Stimulated activated CD4-positive, alpha-beta T cell treated with anti-CD3 and anti-CD28 coated beads, Interleukin-4, amount 100 ng/mL, for 1 hour (primary cell): ENCODE measurements at regions not wholly inside any gene's neighbourhood (a gene's known extent, or its start where the extent isn't known, plus 50 kb on each side); places are given as distances from the start of the nearest gene placed in this dataset.
"Not testable (repeated sequence)": the region's sequence is repeated elsewhere in the genome, so short reads cannot be mapped to it uniquely, and the experiment has no call there.

Source experiments
- DNase-seq: peaks from one replicate; pipeline ENCODE4 v3.0.0-alpha.2; 2020

- DNase-seq: no peak
Measured at GRCh38 chr7:69439636-69440325, 158.5 kb upstream of the AUTS2 start.

GRCh38 chr7:69440976-69441375 is 157.3 kb upstream of the AUTS2 start:
- DNase-seq: no peak

GRCh38 chr7:69443136-69443535 is 155.1 kb upstream of the AUTS2 start:
- no peak for DNase-seq

DNA sequence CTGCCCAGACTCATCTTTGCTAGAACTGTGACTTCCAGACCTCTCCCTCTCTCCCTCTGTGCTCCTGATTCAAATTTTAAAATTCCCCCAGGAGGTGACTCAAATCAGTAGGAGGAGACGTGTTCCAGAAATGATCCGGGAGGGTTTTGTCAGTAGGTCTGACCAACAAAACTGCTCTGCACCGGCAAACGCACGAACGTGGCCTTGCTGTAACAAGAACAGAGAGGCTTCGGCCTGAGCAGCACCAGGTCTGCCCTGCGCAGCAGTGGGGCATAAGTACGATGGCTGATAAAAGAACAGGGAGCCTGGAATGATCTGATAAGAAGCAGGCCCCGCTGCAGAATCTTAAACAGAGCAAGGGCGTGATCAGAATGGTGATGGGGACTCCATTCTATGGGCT is 152.7 kb upstream of the AUTS2 start:
- DNase-seq: no peak

DNA sequence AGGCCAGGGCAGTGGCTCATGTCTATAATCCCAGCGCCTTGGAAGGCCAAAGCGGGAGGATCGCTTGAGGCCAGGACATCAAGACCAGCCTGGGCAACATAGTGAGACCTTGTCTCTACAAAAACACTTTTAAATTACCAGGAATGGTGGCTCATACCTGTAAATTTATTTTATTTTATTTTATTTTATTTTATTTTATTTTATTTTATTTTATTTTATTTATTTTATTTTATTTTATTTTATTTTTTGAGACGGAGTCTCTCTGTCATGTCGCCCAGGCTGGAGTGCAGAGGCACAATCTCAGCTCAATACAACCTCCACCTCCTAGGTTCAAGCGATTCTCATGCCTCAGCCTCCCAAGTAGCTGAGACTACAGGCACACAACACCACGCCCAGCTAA is 152.1 kb upstream of the AUTS2 start:
- not testable (repeated sequence) for DNase-seq

- DNase-seq: no peak
Measured at GRCh38 chr7:69448071-69448470, 150.2 kb upstream of the AUTS2 start.

- DNase-seq: no peak
Measured at GRCh38 chr7:69450456-69450855, 147.8 kb upstream of the AUTS2 start.

DNA sequence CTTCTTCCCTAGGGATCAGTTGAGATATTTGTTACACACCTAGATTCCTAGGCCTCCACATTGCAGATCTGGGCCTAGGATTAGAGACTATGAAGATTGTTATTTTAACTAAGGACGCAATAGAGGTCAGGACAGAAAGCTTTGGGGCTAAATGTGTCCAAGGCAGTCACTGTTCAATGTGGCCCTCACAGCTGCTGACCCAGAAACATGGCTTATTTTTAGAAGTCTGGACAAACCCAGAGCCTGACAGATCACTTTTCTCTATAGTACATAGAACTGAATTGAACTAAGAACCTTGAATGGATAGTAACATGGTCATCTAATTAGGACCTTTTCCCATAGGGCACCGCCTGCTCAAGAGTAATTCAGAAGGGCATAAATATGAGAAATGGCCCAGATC is 146.6 kb upstream of the AUTS2 start:
- DNase-seq: no peak

DNA sequence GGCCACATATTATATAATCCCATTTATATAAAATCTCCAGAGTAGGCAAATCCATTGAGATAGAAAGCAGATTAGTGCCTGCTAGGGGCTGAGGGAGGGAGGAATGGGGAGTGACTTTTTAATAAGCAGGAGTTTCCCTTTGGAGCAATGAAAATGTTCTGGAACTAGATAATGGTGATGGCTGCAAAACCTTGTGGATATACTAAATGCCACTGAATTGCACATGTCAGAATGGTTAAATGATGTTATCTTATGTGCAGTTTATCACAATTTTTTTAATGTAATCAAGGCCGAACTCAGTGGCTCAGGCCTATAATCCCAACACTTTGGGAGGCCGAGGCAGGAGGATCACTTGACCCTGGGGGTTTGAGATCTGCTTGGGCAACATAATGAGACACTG is 145.5 kb upstream of the AUTS2 start:
- no peak for DNase-seq

DNA sequence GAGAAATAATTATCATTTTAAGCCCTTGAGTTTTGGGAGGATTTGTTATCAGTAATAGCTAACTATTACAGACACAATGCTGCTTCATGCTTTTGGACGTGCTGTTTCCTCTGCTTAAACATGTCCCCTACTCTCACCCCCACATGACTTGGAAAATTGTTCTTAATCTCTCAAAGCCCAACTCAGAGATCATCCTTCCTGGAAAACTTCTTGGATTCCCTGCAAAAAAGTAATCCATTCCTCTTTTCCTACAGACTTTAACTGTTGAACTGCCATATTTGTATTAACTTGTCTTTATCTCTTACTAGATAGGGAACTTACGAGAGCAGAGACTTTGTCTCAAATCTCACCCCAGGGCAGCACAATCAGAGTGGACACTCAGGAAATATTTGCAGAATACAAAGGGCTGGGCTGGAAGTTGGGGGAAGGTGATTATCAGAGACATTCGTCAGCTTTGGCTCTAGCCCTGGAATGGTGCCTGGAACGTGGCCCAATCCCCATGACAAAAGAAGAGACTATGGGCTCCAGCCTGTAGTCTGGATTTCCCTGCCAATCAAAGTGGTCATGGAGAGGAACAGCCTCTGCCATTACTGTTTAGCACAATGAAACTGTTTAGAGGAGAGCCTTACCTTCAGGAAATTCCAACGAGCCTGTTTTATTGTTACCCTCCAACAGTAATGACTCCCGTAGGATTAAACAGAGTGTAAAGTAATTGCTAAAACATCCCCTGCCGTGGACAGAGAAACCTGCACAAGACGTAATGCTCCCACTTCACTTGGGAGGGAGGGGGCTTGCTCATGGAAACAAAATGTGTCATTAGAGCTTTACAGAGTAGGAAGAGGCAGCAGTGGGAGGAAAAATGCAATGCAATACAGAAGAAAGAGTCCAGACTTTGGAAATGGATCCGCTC is 140.4 kb upstream of the AUTS2 start:
- no peak for DNase-seq

DNA sequence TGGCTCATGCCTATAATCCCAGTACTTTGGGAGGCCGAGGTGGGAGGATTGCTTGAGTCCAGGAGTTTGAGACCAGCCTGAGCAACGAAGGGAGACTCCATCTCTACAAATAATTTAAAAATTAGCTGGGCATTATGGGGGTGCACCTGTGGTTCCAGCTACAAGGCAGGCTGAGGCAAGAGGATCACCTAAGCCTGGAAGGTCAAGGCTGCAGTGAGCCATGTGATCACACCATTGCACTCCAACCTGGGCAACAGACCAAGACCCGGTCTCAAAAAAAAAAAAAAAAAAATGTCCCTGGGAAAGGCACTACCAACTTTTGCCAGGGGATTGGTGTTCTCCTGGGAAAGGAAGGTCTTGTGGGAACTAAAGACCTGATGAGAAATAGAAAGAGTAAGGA is 134.2 kb upstream of the AUTS2 start:
- no peak for DNase-seq

GRCh38 chr7:69465262-69465661 is 133.0 kb upstream of the AUTS2 start:
- no peak for DNase-seq

GRCh38 chr7:69467826-69468225 is 130.4 kb upstream of the AUTS2 start:
- no peak for DNase-seq

- DNase-seq: no peak
Measured at GRCh38 chr7:69476416-69476815, 121.9 kb upstream of the AUTS2 start.

GRCh38 chr7:69482676-69483075 is 115.6 kb upstream of the AUTS2 start:
- DNase-seq: no peak

DNA sequence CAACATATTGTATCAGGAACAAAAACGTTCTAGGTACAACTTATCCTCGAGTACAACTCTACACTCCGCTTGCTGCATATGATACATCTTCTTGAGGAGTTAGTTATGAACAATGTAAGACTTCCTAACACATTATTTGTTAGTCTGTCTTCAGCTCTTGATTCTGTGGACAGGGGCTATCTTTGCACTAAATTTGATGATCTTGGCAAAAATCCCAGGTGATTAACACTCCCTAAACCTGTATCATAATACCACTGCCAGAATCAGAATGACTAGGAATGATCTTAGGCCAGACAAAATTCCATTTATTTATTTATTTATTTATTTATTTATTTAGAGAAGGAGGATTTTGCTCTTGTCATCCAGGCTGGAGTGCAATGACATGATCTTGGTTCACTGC is 108.7 kb upstream of the AUTS2 start:
- DNase-seq: no peak

DNA sequence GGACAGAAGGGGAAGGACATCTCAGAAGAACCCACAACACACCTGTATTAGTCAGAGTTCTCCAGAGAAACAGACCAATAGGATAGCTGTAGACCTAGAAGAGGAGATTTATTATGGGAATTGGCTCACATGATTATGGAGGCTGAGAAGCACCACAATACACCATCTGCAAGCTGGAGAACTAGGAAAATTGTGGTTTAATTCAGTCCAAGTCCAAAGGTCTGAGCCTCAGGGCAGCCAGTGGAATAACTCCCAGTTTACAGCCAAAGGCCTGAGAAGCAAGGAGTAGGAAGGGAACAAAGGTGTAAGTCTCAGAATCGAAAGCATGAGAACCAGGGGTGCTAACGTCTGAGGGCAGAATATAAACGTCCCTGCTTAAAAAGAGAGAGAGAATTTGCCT is 99.6 kb upstream of the AUTS2 start:
- no peak for DNase-seq

DNA sequence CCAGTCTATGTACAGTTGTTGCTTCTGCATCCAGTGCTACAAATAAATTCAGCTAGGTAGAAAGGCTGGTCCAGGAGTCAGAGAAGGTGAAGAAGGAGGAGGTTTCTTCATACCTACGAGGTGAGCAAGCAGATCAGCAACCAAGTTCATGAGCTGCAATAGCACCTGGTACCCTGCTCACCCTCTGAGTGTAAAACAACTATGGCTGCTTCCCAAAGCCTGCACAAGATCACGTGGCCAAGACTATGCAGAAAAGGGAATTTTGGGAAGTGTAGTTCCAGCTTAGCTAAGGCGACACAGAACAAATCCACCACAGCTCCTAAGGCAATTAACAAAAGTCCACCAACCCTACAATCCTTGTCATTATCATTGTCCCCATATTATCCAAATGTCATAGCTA is 95.9 kb upstream of the AUTS2 start:
- DNase-seq: no peak

DNA sequence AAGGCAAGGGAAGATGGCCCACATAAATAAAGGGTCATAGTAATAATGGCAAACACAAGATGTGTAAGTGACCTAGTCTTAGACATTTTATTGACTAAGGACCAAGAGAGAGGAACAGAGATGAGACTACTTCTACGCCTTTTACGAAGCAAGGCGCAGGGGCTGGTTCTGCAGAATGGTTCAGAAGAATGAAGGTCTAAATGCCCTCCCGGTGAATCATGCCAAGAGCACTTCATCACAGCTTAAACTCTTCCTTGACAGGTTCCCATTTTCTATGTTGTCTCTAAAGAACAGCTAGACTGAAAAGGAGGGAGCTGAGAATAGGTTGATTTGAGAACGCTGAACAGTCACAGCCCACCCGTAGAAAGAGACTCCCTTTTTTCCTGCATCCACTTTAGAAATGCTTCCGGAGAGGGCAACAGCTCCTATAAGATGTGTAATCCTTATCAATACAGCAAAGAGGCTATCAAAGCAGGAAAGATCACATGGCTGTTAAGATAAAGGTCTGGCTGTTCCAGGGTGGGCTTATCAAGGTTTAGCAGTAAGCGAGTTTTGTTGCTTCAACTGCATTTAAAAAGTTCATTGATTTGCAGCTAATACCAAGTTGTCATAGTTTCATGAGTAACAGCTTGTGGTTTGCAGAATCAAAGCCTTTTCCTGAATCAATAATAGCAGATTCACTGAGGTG is 93.4 kb upstream of the AUTS2 start:
- no peak for DNase-seq

GRCh38 chr7:69508736-69509135 is 89.5 kb upstream of the AUTS2 start:
- DNase-seq: no peak

DNA sequence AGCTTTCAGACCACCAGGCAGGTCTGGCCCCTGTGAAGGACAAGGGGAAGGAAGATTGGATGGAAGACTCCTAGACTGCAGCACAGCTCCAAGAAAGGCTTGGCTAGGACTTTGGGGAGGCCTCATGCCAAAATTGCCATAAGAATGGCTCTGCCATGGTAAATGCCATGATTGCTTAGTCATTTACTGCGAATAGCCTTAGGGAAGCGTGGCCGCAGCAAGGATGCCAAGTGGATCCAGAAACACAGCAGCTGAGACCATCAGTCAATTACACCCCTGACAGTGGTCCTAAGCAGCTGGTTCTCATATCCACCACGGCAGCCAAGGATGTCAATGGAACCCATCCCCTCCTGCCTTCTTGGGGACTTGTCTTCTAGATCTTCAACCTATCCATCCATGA is 88.2 kb upstream of the AUTS2 start:
- no peak for DNase-seq

DNA sequence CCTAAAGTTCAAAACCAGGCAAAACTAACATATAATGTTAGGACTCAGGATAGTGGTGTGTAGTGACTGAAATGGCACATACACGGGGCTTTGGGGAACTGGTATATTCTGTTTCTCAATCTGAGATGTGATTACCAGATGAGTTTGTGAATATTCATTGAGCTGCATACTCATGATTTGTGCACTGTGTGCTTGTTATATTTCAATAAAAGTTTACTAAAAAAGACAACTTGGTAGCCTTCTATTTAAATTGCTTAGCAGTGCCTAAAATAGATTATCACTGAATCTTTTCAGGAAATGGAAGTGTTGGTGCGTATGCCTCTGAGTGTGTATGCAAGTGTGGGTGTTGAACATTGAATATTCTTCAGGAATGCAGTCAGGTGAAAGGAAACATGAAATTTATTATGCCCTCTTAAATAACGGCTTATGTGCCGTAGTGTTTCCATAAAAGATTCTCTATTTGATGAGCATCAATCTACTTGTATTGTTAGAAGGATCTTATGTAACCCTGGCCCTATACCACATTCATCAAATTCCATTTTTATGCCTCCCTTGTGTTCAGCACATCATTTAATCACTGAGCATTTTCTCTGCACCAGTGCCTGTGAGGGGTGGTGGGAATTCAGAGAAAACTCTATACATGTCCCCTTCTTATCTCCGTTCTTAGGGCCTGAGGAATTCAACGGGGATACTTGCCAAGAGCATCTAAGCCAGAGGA is 82.6 kb upstream of the AUTS2 start:
- DNase-seq: no peak

DNA sequence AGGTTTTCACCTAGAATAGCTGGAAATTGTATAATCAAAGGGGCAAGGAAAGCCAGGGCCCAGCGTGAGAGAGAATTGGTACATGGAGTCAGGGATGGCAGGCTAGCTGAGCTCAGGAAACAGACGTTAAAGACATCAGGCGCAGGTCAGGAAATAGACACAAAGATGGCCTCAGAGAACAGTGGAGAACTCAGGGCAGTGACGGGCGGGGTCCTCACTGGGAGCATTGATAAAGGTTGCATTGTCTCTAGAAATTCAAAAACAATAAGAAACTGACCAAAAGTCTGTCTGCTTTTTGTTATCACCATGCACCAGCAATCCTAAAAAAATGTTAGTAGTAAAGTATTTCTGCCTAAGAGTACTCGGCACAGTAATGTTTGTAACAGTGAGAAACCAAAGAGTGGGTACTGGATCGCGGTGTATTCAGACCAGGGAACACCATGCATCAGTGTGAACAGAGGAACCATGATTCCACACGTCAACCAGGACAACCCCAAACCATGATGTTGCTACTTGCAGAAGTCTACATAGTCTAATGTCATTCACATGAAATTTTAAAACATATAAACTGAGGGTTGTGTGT is 81.9 kb upstream of the AUTS2 start:
- DNase-seq: no peak
